Esophagus squamous epithelium (tissue), 5 donors: ENCODE measurements at regions not wholly inside any gene's neighbourhood (a gene's known extent, or its start where the extent isn't known, plus 50 kb on each side); places are given as distances from the start of the nearest gene placed in this dataset.

ENCODE experiments used
- DNase-seq: peaks from one replicate; lab custom pipeline; 2025; lab: John Stamatoyannopoulos, UW
- H3K27ac ChIP-seq, 4 donors: fragments of 200-600 bp; sonication (generic); one replicate each; pipeline ENCODE4 v1.5.1; 2016 to 2019; ENCODE audit warnings: mild to moderate bottlenecking in 1 of 4
- H3K27me3 ChIP-seq, 4 donors: fragments of 200-600 bp; sonication (generic); 1 replicate in 3 of 4; 2 replicates in 1 of 4; pipeline versions ENCODE4 v1.5.1 to v1.6.0; 2017 to 2021; ENCODE audit warnings: antibody characterized with exemption in 1 of 4
- H3K36me3 ChIP-seq, 3 donors: fragments of 200-600 bp; sonication (generic); one replicate each; pipeline ENCODE4 v1.5.1; 2016 to 2019
- H3K4me1 ChIP-seq, 3 donors: fragments of 200-600 bp; sonication (generic); one replicate each; pipeline ENCODE4 v1.5.1; 2017 to 2019
- H3K4me3 ChIP-seq, 4 donors: fragments of 200-600 bp; sonication (generic); 1 replicate in 3 of 4; 2 replicates in 1 of 4; pipeline ENCODE4 v1.5.1; 2016 to 2019; ENCODE audit warnings: mild to moderate bottlenecking in 2 of 4, moderate library complexity in 1 of 4
- H3K9me3 ChIP-seq, 3 donors: fragments of 200-600 bp; sonication (generic); one replicate each; pipeline ENCODE4 v1.5.1; 2016 to 2019
- CTCF ChIP-seq, 6 experiments: fragments of 450-650 bp in 4 of 6; fragments of 200-600 bp in 2 of 6; sonication (generic) in 2 of 6; IDR thresholded peaks; one replicate each; pipeline ENCODE4 v1.5.1; 2016 to 2019; ENCODE audit warnings: antibody characterized with exemption in 6 of 6, mild to moderate bottlenecking in 4 of 6, moderate library complexity in 4 of 6
- POLR2A ChIP-seq, 4 donors: fragments of 450-650 bp; IDR thresholded peaks; one replicate each; pipeline ENCODE4 v1.6.1; 2017; ENCODE audit warnings: antibody characterized with exemption in 4 of 4, mild to moderate bottlenecking in 4 of 4, moderate library complexity in 3 of 4
- WGBS, 2 donors: methylation state at CpG; one replicate each; pipeline ENCODE4 v1.1.5; 2018; 5-methylcytosine and 5-hydroxymethylcytosine counted together
- intact Hi-C: fragments of 100-400 bp; cut with DNase I; formaldehyde crosslinking; loops from one replicate; pipeline ENCODE4 v1.15.0; 2022
- donor health status: DM: yes; HTN: yes; CAD: no.

GRCh38 chr6:40340957-40341356 lies 246.2 kb downstream of the LRFN2 start:
- H3K27ac ChIP-seq, result no peak overlapping the region
- intact Hi-C loops, result no loop called here
- TF ChIP-seq CTCF (IDR thresholded peaks at IDR 0.05) (no peak), POLR2A (IDR thresholded peaks at IDR 0.05) (no peak)
- H3K36me3 ChIP-seq, result no peaks in the 10 kb centered on the region
- no peaks in the 10 kb centered on the region for H3K9me3 ChIP-seq
- H3K4me1 ChIP-seq, result no peaks in the 10 kb centered on the region
- WGBS, 2 donors, result 67 to 86% methylated on average over 5 of the region's 6 CpGs
- H3K4me3 ChIP-seq, result no peak overlapping the region
- no peak for DNase-seq
- H3K27me3 ChIP-seq, result peaks cover 0 to 15% (median 0%) of the 10 kb centered on the region in 4 donors

- WGBS, 2 donors, result 77 to 92% methylated on average over 4 to 5 of the region's 8 CpGs
- Histone ChIP-seq H3K4me3 (no peak overlapping the region), H3K27me3 (peaks cover 0 to 22% (median 0%) of the 10 kb centered on the region in 4 donors), H3K9me3 (no peaks in the 10 kb centered on the region), H3K36me3 (no peaks in the 10 kb centered on the region), H3K4me1 (no peaks in the 10 kb centered on the region), H3K27ac (no peak overlapping the region)
- TF ChIP-seq CTCF (IDR thresholded peaks at IDR 0.05), result no peak
- no peak for TF ChIP-seq POLR2A (IDR thresholded peaks at IDR 0.05)
- no peak for DNase-seq
- intact Hi-C loops, result no loop called here
Observed at GRCh38 chr6:40340196-40340595, 247.0 kb downstream of the LRFN2 start.

GRCh38 chr6:40338306-40338705 lies 248.9 kb downstream of the LRFN2 start:
- TF ChIP-seq CTCF (IDR thresholded peaks at IDR 0.05) (no peak), POLR2A (IDR thresholded peaks at IDR 0.05) (no peak)
- 85 to 88% methylated on average over 7 of the region's 7 CpGs for WGBS, 2 donors
- no peaks in the 10 kb centered on the region for H3K9me3 ChIP-seq
- H3K36me3 ChIP-seq, result no peaks in the 10 kb centered on the region
- H3K4me1 ChIP-seq, result no peaks in the 10 kb centered on the region
- peaks cover 0 to 36% (median 0%) of the 10 kb centered on the region in 4 donors for H3K27me3 ChIP-seq
- intact Hi-C loops, result loop anchor here (10.0 kb wide), 1 partner anchor 246 kb away; the partner anchor contains the start of gene LRFN2
- no peak overlapping the region for H3K27ac ChIP-seq
- DNase-seq, result no peak
- H3K4me3 ChIP-seq, result no peak overlapping the region

- H3K27ac ChIP-seq, result no peak overlapping the region
- H3K27me3 ChIP-seq, result peaks cover 0 to 38% (median 0%) of the 10 kb centered on the region in 4 donors
- H3K4me3 ChIP-seq, result no peak overlapping the region
- TF ChIP-seq CTCF (IDR thresholded peaks at IDR 0.05), result no peak
- TF ChIP-seq POLR2A (IDR thresholded peaks at IDR 0.05), result no peak
- WGBS, 2 donors, result 75 to 81% methylated on average over 8 to 10 of the region's 10 CpGs
- DNase-seq, result no peak
- H3K4me1 ChIP-seq, result no peaks in the 10 kb centered on the region
- no peaks in the 10 kb centered on the region for H3K9me3 ChIP-seq
- no peaks in the 10 kb centered on the region for H3K36me3 ChIP-seq
- intact Hi-C loops, result loop anchor here (10.0 kb wide), 1 partner anchor 248 kb away; the partner anchor contains the start of gene LRFN2
Observed at GRCh38 chr6:40336940-40337760, 250.0 kb downstream of the LRFN2 start.

- no peaks in the 10 kb centered on the region for H3K9me3 ChIP-seq
- TF ChIP-seq POLR2A (IDR thresholded peaks at IDR 0.05) (no peak), CTCF (IDR thresholded peaks at IDR 0.05) (no peak)
- peaks cover 0 to 47% (median 0%) of the 10 kb centered on the region in 4 donors for H3K27me3 ChIP-seq
- H3K27ac ChIP-seq, result no peak overlapping the region
- no peak overlapping the region for H3K4me3 ChIP-seq
- no peaks in the 10 kb centered on the region for H3K36me3 ChIP-seq
- no peak for DNase-seq
- intact Hi-C loops, result loop anchor here (10.0 kb wide), 1 partner anchor 249 kb away; the partner anchor contains the start of gene LRFN2
- WGBS, 2 donors, result 83 to 92% methylated on average over 1 of the region's 1 CpG
- H3K4me1 ChIP-seq, result no peaks in the 10 kb centered on the region
Observed at GRCh38 chr6:40336296-40336695, 250.9 kb downstream of the LRFN2 start.
